ENCODE measurements at regions not wholly inside any gene's neighbourhood (a gene's known extent, or its start where the extent isn't known, plus 50 kb on each side); places are given as distances from the start of the nearest gene placed in this dataset.

- H3K27ac ChIP-seq: peak overlapping the region; percentile 13 to 16
Measured at GRCh38 chr10:29914986-29915785, 144.2 kb downstream of the JCAD start.

GRCh38 chr10:29908962-29909361 lies 150.4 kb downstream of the JCAD start:
- no peaks in the 10 kb centered on the region for H3K4me1 ChIP-seq
- no peaks in the 10 kb centered on the region for H3K27me3 ChIP-seq
- H3K9me3 ChIP-seq: no peaks in the 10 kb centered on the region
- DNase-seq: no peak
- H3K36me3 ChIP-seq: no peaks in the 10 kb centered on the region
- TF ChIP-seq CTCF (IDR thresholded peaks at IDR 0.05): no peak
- intact Hi-C loops (cut with DNase I; ENCODE audit: low total_unique reads): no loop called here
- H3K4me3 ChIP-seq: no peak overlapping the region
- no peak overlapping the region for H3K27ac ChIP-seq

More at GRCh38 chr10:29914986-29915785, 144.2 kb downstream of the JCAD start:
- DNase-seq: no peak
- Histone ChIP-seq H3K4me1 (peaks cover 0 to 19% (median 2%) of the 10 kb centered on the region in 4 donors), H3K27me3 (no peaks in the 10 kb centered on the region), H3K4me3 (no peak overlapping the region), H3K9me3 (no peaks in the 10 kb centered on the region), H3K36me3 (no peaks in the 10 kb centered on the region)
- no peak for TF ChIP-seq CTCF (IDR thresholded peaks at IDR 0.05)
- intact Hi-C loops (cut with DNase I; ENCODE audit: low total_unique reads): no loop called here

GRCh38 chr10:29900865-29901264 lies 158.5 kb downstream of the JCAD start:
- H3K4me3 ChIP-seq: no peak overlapping the region
- intact Hi-C loops (cut with DNase I; ENCODE audit: low total_unique reads): no loop called here
- no peak for DNase-seq
- H3K27me3 ChIP-seq: no peaks in the 10 kb centered on the region
- TF ChIP-seq CTCF (IDR thresholded peaks at IDR 0.05): no peak
- no peaks in the 10 kb centered on the region for H3K9me3 ChIP-seq
- no peaks in the 10 kb centered on the region for H3K36me3 ChIP-seq
- H3K4me1 ChIP-seq: peaks cover 0 to 21% (median 10%) of the 10 kb centered on the region in 4 donors
- no peak overlapping the region for H3K27ac ChIP-seq

- no peaks in the 10 kb centered on the region for H3K27me3 ChIP-seq
- intact Hi-C loops (cut with DNase I; ENCODE audit: low total_unique reads): loop anchor here (10.0 kb wide), 1 partner anchor 47 kb away; no protein-coding TSS in a partner anchor
- no peak overlapping the region for H3K4me3 ChIP-seq
- no peaks in the 10 kb centered on the region for H3K9me3 ChIP-seq
- TF ChIP-seq CTCF (IDR thresholded peaks at IDR 0.05): no peak
- H3K4me1 ChIP-seq: peaks cover 0 to 32% (median 17%) of the 10 kb centered on the region in 4 donors
- DNase-seq: no peak
- H3K27ac ChIP-seq: peak overlapping the region; percentile 31 to 75
- H3K36me3 ChIP-seq: no peaks in the 10 kb centered on the region
Measured at GRCh38 chr10:29897999-29898716, 161.2 kb downstream of the JCAD start.

- H3K36me3 ChIP-seq: no peaks in the 10 kb centered on the region
- intact Hi-C loops (cut with DNase I; ENCODE audit: low total_unique reads): loop anchor here (10.0 kb wide), 1 partner anchor 47 kb away; no protein-coding TSS in a partner anchor
- peaks cover 0 to 32% (median 17%) of the 10 kb centered on the region in 4 donors for H3K4me1 ChIP-seq
- no peaks in the 10 kb centered on the region for H3K9me3 ChIP-seq
- TF ChIP-seq CTCF (IDR thresholded peaks at IDR 0.05): no peak
- no peaks in the 10 kb centered on the region for H3K27me3 ChIP-seq
- DNase-seq: no peak
- no peak overlapping the region for H3K4me3 ChIP-seq
- peak overlapping the region; percentile 75 to 78 for H3K27ac ChIP-seq
Measured at GRCh38 chr10:29897430-29897829, 162.0 kb downstream of the JCAD start.
